GM23338 (cell line): ENCODE measurements at regions not wholly inside any gene's neighbourhood (a gene's known extent, or its start where the extent isn't known, plus 50 kb on each side); places are given as distances from the start of the nearest gene placed in this dataset.

Source experiments
- ATAC-seq: fragments of 200-7000 bp; cut with Tn5 transposase; 3 replicates; pipeline ENCODE4 v1.9.1; 2020
- DNase-seq: peaks from one replicate; pipeline ENCODE4 v3.0.0-alpha.2; 2015; ENCODE audit warnings: low spot score
- H2AFZ ChIP-seq: fragments of 200-600 bp; sonication (generic); 2 replicates; pipeline ENCODE4 v1.8.0; 2016; ENCODE audit warnings: antibody characterized with exemption, mild to moderate bottlenecking, moderate library complexity
- H3F3A ChIP-seq: fragments of 200-600 bp; sonication (generic); replicated peaks from 2 replicates; pipeline ENCODE4 v1.8.0; 2017; ENCODE audit warnings: antibody characterized with exemption, mixed run types, low read depth
- H3K27ac ChIP-seq: fragments of 200-600 bp; sonication (generic); 2 replicates; pipeline ENCODE4 v1.6.1; 2016; ENCODE audit warnings: low read depth
- H3K27me3 ChIP-seq: fragments of 200-600 bp; sonication (generic); 2 replicates; pipeline ENCODE4 v1.8.0; 2016; ENCODE audit warnings: mild to moderate bottlenecking, mixed run types, moderate library complexity; ENCODE audit not compliant: insufficient read depth
- H3K36me3 ChIP-seq: fragments of 200-600 bp; sonication (generic); 2 replicates; pipeline ENCODE4 v1.8.0; 2016; ENCODE audit warnings: mild to moderate bottlenecking; ENCODE audit not compliant: insufficient read depth
- H3K4me1 ChIP-seq: fragments of 200-600 bp; sonication (generic); 2 replicates; pipeline ENCODE4 v1.8.0; 2016; ENCODE audit warnings: mild to moderate bottlenecking, moderate library complexity; ENCODE audit not compliant: insufficient read depth
- H3K4me2 ChIP-seq: fragments of 200-600 bp; sonication (generic); 2 replicates; pipeline ENCODE4 v1.7.1; 2017; ENCODE audit warnings: mixed run types
- H3K4me3 ChIP-seq: fragments of 200-600 bp; sonication (generic); 2 replicates; pipeline ENCODE4 v1.6.1; 2016; ENCODE audit warnings: mixed run types
- H3K79me2 ChIP-seq: fragments of 200-600 bp; sonication (generic); replicated peaks from 2 replicates; pipeline ENCODE4 v1.8.0; 2017; ENCODE audit warnings: mild to moderate bottlenecking; ENCODE audit not compliant: insufficient read depth
- H3K9me2 ChIP-seq: fragments of 200-600 bp; sonication (generic); 2 replicates; pipeline ENCODE4 v1.8.0; 2017; ENCODE audit not compliant: insufficient read depth
- H4K20me1 ChIP-seq: fragments of 200-600 bp; sonication (generic); replicated peaks from 2 replicates; pipeline ENCODE4 v1.8.0; 2017; ENCODE audit warnings: mild to moderate bottlenecking; ENCODE audit not compliant: insufficient read depth
- H3K27ac Mint-ChIP-seq: 2 replicates; pipeline ENCODE4 v1.8.0; 2020; ENCODE audit warnings: inconsistent platforms, mild to moderate bottlenecking, moderate library complexity, mixed read lengths
- H3K27me3 Mint-ChIP-seq: 3 replicates; pipeline ENCODE4 v1.8.0; 2022; ENCODE audit warnings: low read depth, mild to moderate bottlenecking, moderate library complexity, mixed read lengths, inconsistent platforms; ENCODE audit not compliant: insufficient read depth, poor library complexity
- H3K36me3 Mint-ChIP-seq: 3 replicates; pipeline ENCODE4 v1.8.0; 2021; ENCODE audit warnings: low read depth, mild to moderate bottlenecking, inconsistent platforms, moderate library complexity, mixed read lengths
- H3K4me1 Mint-ChIP-seq: 3 replicates; pipeline ENCODE4 v1.8.0; 2020; ENCODE audit warnings: mild to moderate bottlenecking, inconsistent platforms, mixed read lengths
- H3K4me3 Mint-ChIP-seq: 3 replicates; pipeline ENCODE4 v1.8.0; 2021; ENCODE audit warnings: moderate library complexity, mild to moderate bottlenecking, inconsistent platforms, mixed read lengths
- H3K9me3 Mint-ChIP-seq: 3 replicates; pipeline ENCODE4 v1.8.0; 2020; ENCODE audit warnings: moderate library complexity, mild to moderate bottlenecking, inconsistent platforms, mixed read lengths
- CREB1 ChIP-seq: fragments of 250-450 bp; sonication (Bioruptor Pico); IDR thresholded peaks from 2 replicates; pipeline ENCODE4 v1.5.0; 2020; ENCODE audit warnings: low read depth, mild to moderate bottlenecking, moderate library complexity
- EZH2phosphoT487 ChIP-seq: fragments of 200-600 bp; sonication (generic); IDR thresholded peaks from one replicate; pipeline ENCODE4 v1.8.1; 2018; ENCODE audit warnings: antibody characterized with exemption; ENCODE audit not compliant: unreplicated experiment
- POLR2AphosphoS5 ChIP-seq: IDR thresholded peaks from 2 replicates; pipeline ENCODE4 v1.6.1; 2016; ENCODE audit warnings: antibody characterized with exemption, low read depth
- STAT1 ChIP-seq: IDR thresholded peaks from one replicate; pipeline ENCODE4 v1.6.1; 2016; ENCODE audit warnings: antibody characterized with exemption; ENCODE audit not compliant: unreplicated experiment
- ZNF114 ChIP-seq: fragments of 250-450 bp; sonication (Bioruptor Pico); IDR thresholded peaks from 2 replicates; pipeline ENCODE4 v1.5.0; 2020; ENCODE audit warnings: mild to moderate bottlenecking, moderate library complexity
- TF ChIP-seq, protein P1 (sequence below): IDR thresholded peaks from 2 replicates; pipeline ENCODE4 v1.6.1; 2016; ENCODE audit warnings: antibody characterized with exemption
- TF ChIP-seq, protein P2 (sequence below), 2 experiments: fragments of 200-600 bp in 1 of 2; sonication (generic) in 1 of 2; conservative IDR thresholded peaks; 2 replicates each; pipeline versions ENCODE4 v1.5.1 to v1.6.1; 2016 to 2017; ENCODE audit warnings: antibody characterized with exemption in 2 of 2, low read depth in 2 of 2, mild to moderate bottlenecking in 2 of 2, moderate library complexity in 1 of 2

GRCh38 chr2:195509551-195509950 is 147.5 kb upstream of the SLC39A10 start (continued):
- TF ChIP-seq, protein P1, sequence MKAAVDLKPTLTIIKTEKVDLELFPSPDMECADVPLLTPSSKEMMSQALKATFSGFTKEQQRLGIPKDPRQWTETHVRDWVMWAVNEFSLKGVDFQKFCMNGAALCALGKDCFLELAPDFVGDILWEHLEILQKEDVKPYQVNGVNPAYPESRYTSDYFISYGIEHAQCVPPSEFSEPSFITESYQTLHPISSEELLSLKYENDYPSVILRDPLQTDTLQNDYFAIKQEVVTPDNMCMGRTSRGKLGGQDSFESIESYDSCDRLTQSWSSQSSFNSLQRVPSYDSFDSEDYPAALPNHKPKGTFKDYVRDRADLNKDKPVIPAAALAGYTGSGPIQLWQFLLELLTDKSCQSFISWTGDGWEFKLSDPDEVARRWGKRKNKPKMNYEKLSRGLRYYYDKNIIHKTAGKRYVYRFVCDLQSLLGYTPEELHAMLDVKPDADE: no peak
- TF ChIP-seq, protein P2, sequence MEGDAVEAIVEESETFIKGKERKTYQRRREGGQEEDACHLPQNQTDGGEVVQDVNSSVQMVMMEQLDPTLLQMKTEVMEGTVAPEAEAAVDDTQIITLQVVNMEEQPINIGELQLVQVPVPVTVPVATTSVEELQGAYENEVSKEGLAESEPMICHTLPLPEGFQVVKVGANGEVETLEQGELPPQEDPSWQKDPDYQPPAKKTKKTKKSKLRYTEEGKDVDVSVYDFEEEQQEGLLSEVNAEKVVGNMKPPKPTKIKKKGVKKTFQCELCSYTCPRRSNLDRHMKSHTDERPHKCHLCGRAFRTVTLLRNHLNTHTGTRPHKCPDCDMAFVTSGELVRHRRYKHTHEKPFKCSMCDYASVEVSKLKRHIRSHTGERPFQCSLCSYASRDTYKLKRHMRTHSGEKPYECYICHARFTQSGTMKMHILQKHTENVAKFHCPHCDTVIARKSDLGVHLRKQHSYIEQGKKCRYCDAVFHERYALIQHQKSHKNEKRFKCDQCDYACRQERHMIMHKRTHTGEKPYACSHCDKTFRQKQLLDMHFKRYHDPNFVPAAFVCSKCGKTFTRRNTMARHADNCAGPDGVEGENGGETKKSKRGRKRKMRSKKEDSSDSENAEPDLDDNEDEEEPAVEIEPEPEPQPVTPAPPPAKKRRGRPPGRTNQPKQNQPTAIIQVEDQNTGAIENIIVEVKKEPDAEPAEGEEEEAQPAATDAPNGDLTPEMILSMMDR (conservative IDR thresholded peaks at IDR 0.05; ENCODE audit: low read depth in 2 of 2): no peak

DNA sequence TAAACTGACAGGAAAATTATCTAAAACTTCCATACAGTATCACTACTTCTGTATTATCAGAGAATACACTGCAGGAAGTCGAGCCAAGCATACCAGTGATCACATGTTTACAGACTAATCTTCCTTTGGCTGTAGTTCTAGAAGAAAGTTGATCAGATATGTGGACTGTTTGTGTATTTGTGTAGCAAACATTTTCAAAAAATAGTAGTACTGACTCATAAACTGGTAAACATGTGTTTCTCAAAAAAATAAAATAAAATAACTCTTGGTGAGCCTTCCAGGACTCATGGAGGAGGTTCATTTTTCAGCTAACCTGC is 148.9 kb upstream of the SLC39A10 start:
- ATAC-seq: no peak

GRCh38 chr2:195507447-195508138 is 149.4 kb upstream of the SLC39A10 start:
- H3K4me2 ChIP-seq: no peak overlapping the region
- H3K27ac ChIP-seq: no peak overlapping the region
- H3K9me2 ChIP-seq: peaks cover 8% of the 10 kb centered on the region; the same call in 1 of the 2 replicates
- no peaks in the 10 kb centered on the region for H3K79me2 ChIP-seq
- H2AFZ ChIP-seq: no peak overlapping the region
- peaks cover 8% of the 10 kb centered on the region; the same call in 2 of the 3 replicates for H3K36me3 Mint-ChIP-seq
- DNase-seq (no peak), ATAC-seq (no peak)
- no peaks in the 10 kb centered on the region for H3K36me3 ChIP-seq
- no peaks in the 10 kb centered on the region; the same call in 2 of the 3 replicates for H3K4me1 Mint-ChIP-seq
- H3K27ac Mint-ChIP-seq: no peak overlapping the region
- peaks cover 4% of the 10 kb centered on the region for H3K27me3 Mint-ChIP-seq
- no peak overlapping the region for H3K4me3 ChIP-seq
- no peaks in the 10 kb centered on the region for H3K27me3 ChIP-seq
- H3K4me1 ChIP-seq: no peaks in the 10 kb centered on the region
- H3F3A ChIP-seq: no peaks in the 10 kb centered on the region
- no peak overlapping the region for H3K4me3 Mint-ChIP-seq
- H4K20me1 ChIP-seq: no peaks in the 10 kb centered on the region
- peaks cover 9% of the 10 kb centered on the region; the same call in 2 of the 3 replicates for H3K9me3 Mint-ChIP-seq
- TF ChIP-seq EZH2phosphoT487 (no peak), CREB1 (CRISPR knock-in tag) (no peak), ZNF114 (CRISPR knock-in tag) (no peak), STAT1 (no peak), POLR2AphosphoS5 (no peak)
- TF ChIP-seq, protein P2 (conservative IDR thresholded peaks at IDR 0.05; ENCODE audit: low read depth in 2 of 2): no peak
- TF ChIP-seq, protein P1: no peak

More for the DNA sequence above, 148.9 kb upstream of the SLC39A10 start:
- H3K4me1 ChIP-seq: no peaks in the 10 kb centered on the region
- Mint-ChIP-seq H3K27ac (no peak overlapping the region), H3K4me3 (no peak overlapping the region), H3K4me1 (no peaks in the 10 kb centered on the region; the same call in 2 of the 3 replicates), H3K36me3 (peaks cover 8% of the 10 kb centered on the region; the same call in 2 of the 3 replicates), H3K27me3 (peaks cover 4% of the 10 kb centered on the region), H3K9me3 (peaks cover 9% of the 10 kb centered on the region; the same call in 2 of the 3 replicates)
- H3K4me3 ChIP-seq: no peak overlapping the region
- TF ChIP-seq, protein P2 (conservative IDR thresholded peaks at IDR 0.05; ENCODE audit: low read depth in 2 of 2): no peak
- H3K36me3 ChIP-seq: no peaks in the 10 kb centered on the region
- no peak overlapping the region for H3K4me2 ChIP-seq
- H2AFZ ChIP-seq: no peak overlapping the region
- no peaks in the 10 kb centered on the region for H3F3A ChIP-seq
- H3K27me3 ChIP-seq: no peaks in the 10 kb centered on the region
- no peak for DNase-seq
- H3K79me2 ChIP-seq: no peaks in the 10 kb centered on the region
- H3K27ac ChIP-seq: no peak overlapping the region
- H3K9me2 ChIP-seq: peaks cover 10% of the 10 kb centered on the region; the same call in 1 of the 2 replicates
- H4K20me1 ChIP-seq: no peaks in the 10 kb centered on the region
